Stimulated activated CD4-positive, alpha-beta T cell treated with anti-CD3 and anti-CD28 coated beads, Interleukin-1b, Interleukin-23, amount 100 ng/mL, for 48 hours (primary cell): ENCODE measurements at regions not wholly inside any gene's neighbourhood (a gene's known extent, or its start where the extent isn't known, plus 50 kb on each side); places are given as distances from the start of the nearest gene placed in this dataset.

Source experiments
- DNase-seq: peaks from one replicate; pipeline ENCODE4 v3.0.0-alpha.2; 2020

- DNase-seq: no peak
These were observed 356.5 kb upstream of the ATP2B1 start for GRCh38 chr12:90064852-90065801.

DNA sequence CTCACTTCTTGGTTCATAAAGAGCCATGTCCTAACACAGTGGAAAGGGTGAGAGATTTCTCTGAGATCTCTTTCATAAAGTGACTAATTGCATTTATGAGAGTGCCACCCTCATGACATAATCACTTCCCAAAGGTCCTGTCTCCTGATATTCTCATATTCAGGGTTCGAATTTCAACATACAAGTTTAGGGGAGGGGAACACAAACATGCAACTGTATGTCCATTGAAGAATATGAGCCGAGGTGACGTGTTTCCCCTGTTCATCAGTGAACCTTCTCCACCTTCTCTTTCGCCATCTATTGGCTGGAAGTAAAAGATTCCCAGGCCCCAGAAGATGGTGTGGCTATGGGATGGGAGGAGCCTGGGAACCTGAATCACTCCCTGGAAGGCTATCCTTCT is 354.2 kb upstream of the ATP2B1 start:
- DNase-seq: no peak

- no peak for DNase-seq
These were observed 353.2 kb upstream of the ATP2B1 start for GRCh38 chr12:90061809-90062208.

DNA sequence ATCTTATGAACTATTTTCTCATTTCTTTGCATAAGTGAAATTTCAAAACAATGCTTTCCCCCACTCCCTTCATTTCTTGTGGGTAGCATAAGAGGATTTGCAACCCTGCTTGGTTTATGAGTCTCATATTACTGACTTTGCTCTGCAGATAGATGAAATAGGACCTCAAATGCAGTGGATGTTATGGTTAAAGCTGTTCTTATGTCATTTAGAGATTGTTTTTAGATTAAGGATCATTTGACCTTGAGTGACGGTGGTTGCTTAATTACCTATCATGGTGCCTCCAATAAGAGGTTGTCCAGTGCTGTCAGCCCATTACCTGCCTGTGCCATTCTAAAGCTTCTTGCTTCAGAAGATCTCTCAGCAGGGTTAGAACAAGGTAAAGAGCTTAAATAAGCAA is 351.4 kb upstream of the ATP2B1 start:
- DNase-seq: no peak

DNA sequence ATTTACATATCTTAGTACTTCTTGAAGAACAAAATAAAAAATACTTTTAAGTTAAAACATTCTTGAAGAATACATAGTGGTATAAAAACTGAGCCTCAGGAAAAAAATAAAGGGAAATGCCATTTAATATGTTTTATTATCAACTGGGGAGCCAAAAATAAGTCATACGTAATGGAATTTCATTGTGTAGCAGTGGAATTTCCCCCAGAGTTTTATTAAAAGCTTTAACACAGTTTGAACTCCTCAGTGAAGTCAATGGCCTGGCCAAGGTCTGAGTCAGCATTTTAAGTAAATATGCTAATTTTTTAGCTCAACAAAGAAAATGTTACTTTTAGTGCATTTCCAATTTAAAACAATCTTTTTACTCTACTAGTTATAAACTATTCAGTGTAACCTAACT is 350.1 kb upstream of the ATP2B1 start:
- DNase-seq: no peak

GRCh38 chr12:90055071-90055470 is 346.4 kb upstream of the ATP2B1 start:
- DNase-seq: no peak

GRCh38 chr12:90048918-90049317 is 340.3 kb upstream of the ATP2B1 start:
- no peak for DNase-seq

GRCh38 chr12:90045559-90045958 is 336.9 kb upstream of the ATP2B1 start:
- no peak for DNase-seq

DNA sequence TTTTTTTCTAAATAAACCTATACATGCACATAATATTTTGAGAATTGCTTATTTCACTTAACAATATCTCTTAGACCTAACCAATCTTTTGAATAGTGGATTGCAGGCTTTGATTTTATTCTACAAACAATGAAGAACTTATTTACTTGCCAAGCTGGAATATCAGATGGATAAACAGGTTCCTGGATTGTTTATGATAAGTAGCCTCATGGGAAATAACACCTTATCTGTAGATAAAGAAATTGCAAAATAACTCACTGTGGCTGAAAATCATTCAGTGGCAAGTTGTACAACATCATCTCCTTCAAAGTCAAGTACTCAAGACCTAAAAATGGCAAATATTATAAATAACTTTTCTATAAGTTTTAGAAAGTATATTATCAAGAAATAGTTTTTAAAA is 335.4 kb upstream of the ATP2B1 start:
- no peak for DNase-seq

- no peak for DNase-seq
These were observed 334.4 kb upstream of the ATP2B1 start for GRCh38 chr12:90042920-90043641.

DNA sequence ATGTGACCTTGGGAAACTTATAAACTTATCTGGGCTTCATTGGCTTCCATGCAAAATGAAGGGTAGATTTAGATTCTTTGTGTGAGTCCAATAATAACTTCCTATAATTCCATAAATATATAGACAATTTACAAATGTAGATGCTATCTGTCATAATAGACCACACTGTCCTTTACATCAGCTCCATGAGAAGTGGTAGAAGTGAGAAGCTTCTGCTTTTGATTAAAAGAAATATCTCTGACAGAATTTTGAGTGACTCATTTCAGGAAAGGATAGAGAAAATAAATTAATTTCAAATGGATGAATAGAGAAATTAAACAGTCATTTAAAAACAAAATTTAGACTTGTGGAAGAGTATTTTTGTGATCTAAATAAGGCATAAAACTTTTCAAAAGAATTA is 329.7 kb upstream of the ATP2B1 start:
- DNase-seq: no peak

- DNase-seq: no peak
These were observed 329.1 kb upstream of the ATP2B1 start for GRCh38 chr12:90037740-90038139.

DNA sequence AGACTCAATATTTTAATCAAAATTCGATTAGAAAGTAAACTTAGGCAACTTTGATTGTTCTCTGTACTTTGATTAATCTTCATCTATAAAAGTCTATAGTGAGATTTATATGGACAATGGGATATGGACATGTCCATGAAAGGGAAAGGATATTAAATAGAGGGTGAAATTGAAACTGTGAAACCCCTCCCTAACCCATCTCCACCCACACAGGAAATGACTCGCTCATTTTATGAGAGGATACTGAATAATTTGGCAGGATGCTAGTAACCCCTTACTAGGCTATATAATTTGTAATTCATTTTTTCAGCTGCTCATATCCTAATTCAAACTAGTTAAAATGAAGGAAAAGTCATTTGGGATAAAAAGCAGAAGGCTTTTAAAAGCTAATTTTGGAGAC is 328.0 kb upstream of the ATP2B1 start:
- DNase-seq: no peak

GRCh38 chr12:90030726-90031125 is 322.1 kb upstream of the ATP2B1 start:
- no peak for DNase-seq

- no peak for DNase-seq
These were observed 320.7 kb upstream of the ATP2B1 start for GRCh38 chr12:90029317-90029716.

GRCh38 chr12:90028635-90029051 is 320.0 kb upstream of the ATP2B1 start:
- DNase-seq: no peak

DNA sequence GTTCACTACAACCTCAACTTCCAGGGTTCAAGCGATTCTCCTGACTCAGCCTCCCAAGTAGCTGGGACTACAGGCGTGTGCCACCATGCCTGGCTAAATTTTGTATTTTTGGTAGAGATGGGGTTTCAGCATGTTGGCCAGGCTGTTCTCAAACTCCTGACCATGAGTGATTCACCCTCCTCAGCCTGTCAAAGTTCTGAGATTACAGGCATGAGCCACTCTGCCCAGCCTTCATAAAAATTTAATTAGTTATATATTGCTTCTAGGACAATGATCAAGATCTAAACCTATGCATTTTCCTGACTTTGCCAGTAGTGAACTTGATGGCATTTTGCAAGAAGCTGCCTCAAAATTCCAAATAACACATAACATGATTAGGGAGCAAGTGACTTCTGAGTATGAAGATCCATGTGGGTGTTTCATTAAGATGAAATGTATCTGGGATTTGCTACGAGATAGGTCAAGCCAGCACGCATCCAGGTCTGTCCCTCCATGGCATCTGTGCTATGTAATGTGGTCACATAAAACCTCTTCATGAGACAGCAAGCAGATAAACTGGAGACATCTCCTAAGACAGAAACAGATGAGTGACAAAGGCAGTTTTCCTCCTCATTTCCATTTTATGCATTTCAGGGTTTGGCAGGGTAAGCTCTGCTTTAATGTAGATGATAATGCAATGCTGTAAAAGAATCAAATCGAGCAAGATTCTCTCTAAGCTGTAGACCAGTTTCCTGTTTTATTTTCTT is 319.4 kb upstream of the ATP2B1 start:
- no peak for DNase-seq

GRCh38 chr12:90027041-90027440 is 318.4 kb upstream of the ATP2B1 start:
- DNase-seq: no peak

DNA sequence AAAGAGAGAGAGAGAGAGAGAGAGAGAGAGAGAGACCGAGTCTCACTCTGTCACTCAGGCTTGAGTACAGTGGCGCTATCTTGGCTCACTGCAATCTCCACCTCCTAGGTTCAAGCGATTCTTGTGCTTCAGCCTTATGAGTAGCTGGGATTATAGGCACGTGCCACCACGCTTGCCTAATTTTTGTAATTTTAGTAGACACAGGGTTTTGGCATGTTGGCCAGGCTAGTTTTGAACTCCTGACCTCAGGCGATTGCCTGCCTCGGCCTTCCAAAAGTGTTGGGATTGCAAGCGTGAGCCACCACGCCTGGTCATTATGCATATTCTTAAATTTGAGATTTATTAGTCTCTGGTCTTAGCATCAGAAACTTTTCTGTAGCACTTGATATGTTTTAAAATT is 317.9 kb upstream of the ATP2B1 start:
- DNase-seq: no peak

DNA sequence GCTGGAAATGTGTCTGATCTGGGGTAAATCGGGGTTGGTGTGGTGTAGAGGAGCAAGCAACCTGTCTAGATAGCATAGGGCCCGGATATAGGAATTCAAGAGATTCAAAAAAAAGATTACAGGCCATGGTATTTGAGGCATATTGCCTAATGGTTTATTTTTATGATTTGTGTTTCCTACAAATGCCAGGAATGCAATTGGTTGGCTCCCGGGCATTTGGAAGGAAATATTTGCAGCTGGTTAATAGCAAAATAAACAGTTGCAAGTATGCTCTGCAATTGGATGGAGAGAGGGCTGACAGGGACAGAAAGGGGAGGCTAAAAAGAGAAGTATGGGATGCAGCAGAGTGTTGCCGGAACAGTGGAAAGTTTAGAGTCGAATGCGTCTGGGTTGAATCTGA is 315.6 kb upstream of the ATP2B1 start:
- DNase-seq: no peak

GRCh38 chr12:90023207-90023900 is 314.7 kb upstream of the ATP2B1 start:
- no peak for DNase-seq

DNA sequence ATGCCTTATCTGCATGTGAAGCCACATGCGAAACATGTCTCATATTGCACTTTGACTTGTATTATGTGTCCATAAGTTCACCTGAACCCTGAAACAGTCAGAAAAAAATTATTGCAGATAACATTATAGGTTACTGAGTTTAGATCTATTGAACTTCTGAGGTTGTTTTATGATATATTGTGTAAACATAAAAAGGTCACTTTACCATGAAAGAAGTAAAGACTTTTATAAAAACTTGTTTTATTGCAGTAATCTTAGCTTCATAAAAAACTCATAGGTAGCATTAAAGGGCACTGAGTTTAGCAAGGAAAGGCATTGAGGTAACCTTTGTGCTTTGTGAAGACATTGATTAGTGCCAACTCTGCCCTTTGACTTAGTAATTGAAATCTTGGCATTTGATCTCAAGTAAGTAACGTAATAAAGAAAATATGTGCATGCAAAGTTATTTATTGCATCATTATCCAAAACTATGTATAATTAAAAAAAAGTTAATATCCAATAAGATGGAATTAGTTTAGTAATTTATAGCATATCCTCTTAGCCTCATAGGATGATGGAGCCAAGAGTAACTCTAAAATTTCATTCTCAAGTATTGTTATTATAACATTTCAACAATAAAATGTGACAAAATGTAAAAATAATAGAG is 313.3 kb upstream of the ATP2B1 start:
- DNase-seq: no peak
